K562 (cell line): ENCODE measurements at regions not wholly inside any gene's neighbourhood (a gene's known extent, or its start where the extent isn't known, plus 50 kb on each side); places are given as distances from the start of the nearest gene placed in this dataset.

Experiments
- BRCA1 ChIP-seq, 2 experiments: fragments of 450-650 bp in 1 of 2; sonication (generic) in 1 of 2; formaldehyde crosslinking in 1 of 2; IDR thresholded peaks; 2 replicates each; pipeline versions ENCODE4 v1.5.0 to v1.6.1; 2017 to 2020; ENCODE audit warnings: mild to moderate bottlenecking in 1 of 2, missing genetic modification reagents in 1 of 2
- CTCF ChIP-seq, 3 experiments: IDR thresholded peaks in 2 of 3; conservative IDR thresholded peaks in 1 of 3; 2 replicates each; pipeline ENCODE4 v1.5.1; 2011 to 2012; ENCODE audit warnings: low read length in 3 of 3, mild to moderate bottlenecking in 3 of 3, control low read depth in 2 of 3, improper control_type of control experiment in 1 of 3, inconsistent platforms in 1 of 3, low read depth in 1 of 3, mixed read lengths in 1 of 3, moderate library complexity in 1 of 3; ENCODE audit not compliant: insufficient read depth in 2 of 3
- HDAC6 ChIP-seq: IDR thresholded peaks from 2 replicates; pipeline ENCODE4 v1.6.1; 2012; ENCODE audit warnings: low read depth, mild to moderate bottlenecking, control low read depth, inconsistent platforms, low read length, moderate library complexity
- HMG20A ChIP-seq: fragments of 450-650 bp; formaldehyde crosslinking; conservative IDR thresholded peaks from 2 replicates; pipeline ENCODE4 v1.4.0; 2020; ENCODE audit warnings: mild to moderate bottlenecking, mixed read lengths
- ILF3 ChIP-seq: fragments of 450-650 bp; IDR thresholded peaks from 2 replicates; pipeline ENCODE4 v1.6.1; 2018; ENCODE audit warnings: antibody characterized with exemption, mild to moderate bottlenecking, moderate library complexity, borderline replicate concordance
- MAFG ChIP-seq: fragments of 450-650 bp; conservative IDR thresholded peaks from 2 replicates; pipeline ENCODE4 v1.6.1; 2016; ENCODE audit warnings: missing genetic modification characterization, missing compliant biosample characterization
- POLR2A ChIP-seq: fragments of 450-650 bp; conservative IDR thresholded peaks from 2 replicates; pipeline ENCODE4 v1.6.1; 2016
- SP1 ChIP-seq: sonication (generic); formaldehyde crosslinking; IDR thresholded peaks from 2 replicates; pipeline ENCODE4 v1.8.1; 2022; ENCODE audit warnings: mild to moderate bottlenecking, missing genetic modification reagents
- TCF7L2 ChIP-seq: fragments of 150-350 bp; IDR thresholded peaks from 2 replicates; pipeline ENCODE4 v1.6.1; 2016; ENCODE audit warnings: low read depth, mild to moderate bottlenecking, low read length, moderate library complexity

GRCh38 chr7:131241386-131241785 lies 86.3 kb upstream of the MKLN1 start:
- TF ChIP-seq HMG20A (CRISPR knock-in tag) (no peak), BRCA1 (IDR thresholded peaks at IDR 0.05) (no peak), BRCA1 (CRISPR knock-in tag; IDR thresholded peaks at IDR 0.05) (no peak), ILF3 (no peak), CTCF (IDR thresholded peaks at IDR 0.05 in 2 of 3, conservative IDR thresholded peaks at IDR 0.05 in 1 of 3; ENCODE audit: insufficient read depth in 2 of 3, low read depth in 1 of 3, low read length in 3 of 3) (no peak), HDAC6 (no peak), TCF7L2 (no peak), SP1 (CRISPR knock-in tag) (no peak), POLR2A (no peak), MAFG (tag) (no peak)
